Suprapubic skin (tissue), 4 donors: ENCODE measurements at regions not wholly inside any gene's neighbourhood (a gene's known extent, or its start where the extent isn't known, plus 50 kb on each side); places are given as distances from the start of the nearest gene placed in this dataset.

Experiments used
- DNase-seq, 2 donors: peaks; one replicate each; pipeline ENCODE4 v3.0.0-alpha.2; 2019; ENCODE audit warnings: low spot score in 2 of 2
- H3K27ac ChIP-seq: fragments of 200-600 bp; sonication (generic); one replicate; pipeline ENCODE4 v1.5.1; 2019
- H3K27me3 ChIP-seq: fragments of 200-600 bp; sonication (generic); one replicate; pipeline ENCODE4 v1.5.1; 2019
- H3K36me3 ChIP-seq: fragments of 200-600 bp; sonication (generic); one replicate; pipeline ENCODE4 v1.5.1; 2019
- H3K4me1 ChIP-seq: fragments of 200-600 bp; sonication (generic); one replicate; pipeline ENCODE4 v1.5.1; 2019
- H3K4me3 ChIP-seq: fragments of 200-600 bp; sonication (generic); one replicate; pipeline ENCODE4 v1.5.1; 2019; ENCODE audit warnings: mild to moderate bottlenecking
- H3K9me3 ChIP-seq: fragments of 200-600 bp; sonication (generic); one replicate; pipeline ENCODE4 v1.5.1; 2019
- EP300 ChIP-seq: sonication (generic); formaldehyde crosslinking; IDR thresholded peaks from one replicate; pipeline ENCODE4 v1.6.1; 2017; ENCODE audit warnings: antibody characterized with exemption
- POLR2A ChIP-seq, 2 donors: fragments of 450-650 bp; IDR thresholded peaks; one replicate each; pipeline ENCODE4 v1.6.1; 2017; ENCODE audit warnings: antibody characterized with exemption in 2 of 2, mild to moderate bottlenecking in 2 of 2, moderate library complexity in 2 of 2
- POLR2AphosphoS5 ChIP-seq, 3 donors: sonication (generic); formaldehyde crosslinking; IDR thresholded peaks; one replicate each; pipeline ENCODE4 v1.6.1; 2017; ENCODE audit warnings: antibody characterized with exemption in 3 of 3
- WGBS: methylation state at CpG from one replicate; pipeline ENCODE4 v1.1.5; 2018; 5-methylcytosine and 5-hydroxymethylcytosine counted together
- TF ChIP-seq, protein P1 (sequence below), 2 donors: fragments of 200-600 bp in 1 of 2; fragments of 450-650 bp in 1 of 2; sonication (generic) in 1 of 2; IDR thresholded peaks; one replicate each; pipeline ENCODE4 v1.5.1; 2016 to 2019; ENCODE audit warnings: antibody characterized with exemption in 2 of 2, mild to moderate bottlenecking in 1 of 2, moderate library complexity in 1 of 2

DNA sequence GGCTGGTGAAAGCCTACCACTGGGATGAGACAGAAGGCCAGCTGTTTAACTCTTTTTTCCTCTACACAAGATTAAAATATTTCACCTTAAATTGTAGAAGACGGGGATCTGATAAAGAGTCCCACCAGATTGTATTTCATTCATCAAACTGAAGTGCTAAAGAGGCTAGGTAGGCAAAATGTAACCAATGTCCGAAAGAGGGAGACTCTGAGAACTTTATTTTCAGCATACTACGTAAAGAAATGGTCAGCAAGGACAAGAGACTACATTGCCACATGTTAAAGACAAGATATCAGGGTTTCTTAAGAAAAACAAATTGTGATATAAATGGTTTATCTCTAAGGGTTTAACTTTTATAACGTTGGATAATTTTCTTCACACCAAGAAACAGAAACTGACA, 71.6 kb upstream of the INPP4B start:
- DNase-seq: no peak
- no peaks in the 10 kb centered on the region for H3K27me3 ChIP-seq
- H3K4me3 ChIP-seq: no peak overlapping the region
- no peaks in the 10 kb centered on the region for H3K9me3 ChIP-seq
- H3K36me3 ChIP-seq: no peaks in the 10 kb centered on the region
- no peak overlapping the region for H3K27ac ChIP-seq
- H3K4me1 ChIP-seq: no peaks in the 10 kb centered on the region
- WGBS: 87% methylated on average over 4 of the region's 4 CpGs
- no peak for TF ChIP-seq POLR2AphosphoS5 (IDR thresholded peaks at IDR 0.05)
- TF ChIP-seq, protein P1, sequence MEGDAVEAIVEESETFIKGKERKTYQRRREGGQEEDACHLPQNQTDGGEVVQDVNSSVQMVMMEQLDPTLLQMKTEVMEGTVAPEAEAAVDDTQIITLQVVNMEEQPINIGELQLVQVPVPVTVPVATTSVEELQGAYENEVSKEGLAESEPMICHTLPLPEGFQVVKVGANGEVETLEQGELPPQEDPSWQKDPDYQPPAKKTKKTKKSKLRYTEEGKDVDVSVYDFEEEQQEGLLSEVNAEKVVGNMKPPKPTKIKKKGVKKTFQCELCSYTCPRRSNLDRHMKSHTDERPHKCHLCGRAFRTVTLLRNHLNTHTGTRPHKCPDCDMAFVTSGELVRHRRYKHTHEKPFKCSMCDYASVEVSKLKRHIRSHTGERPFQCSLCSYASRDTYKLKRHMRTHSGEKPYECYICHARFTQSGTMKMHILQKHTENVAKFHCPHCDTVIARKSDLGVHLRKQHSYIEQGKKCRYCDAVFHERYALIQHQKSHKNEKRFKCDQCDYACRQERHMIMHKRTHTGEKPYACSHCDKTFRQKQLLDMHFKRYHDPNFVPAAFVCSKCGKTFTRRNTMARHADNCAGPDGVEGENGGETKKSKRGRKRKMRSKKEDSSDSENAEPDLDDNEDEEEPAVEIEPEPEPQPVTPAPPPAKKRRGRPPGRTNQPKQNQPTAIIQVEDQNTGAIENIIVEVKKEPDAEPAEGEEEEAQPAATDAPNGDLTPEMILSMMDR (IDR thresholded peaks at IDR 0.05): no peak
- TF ChIP-seq POLR2A (IDR thresholded peaks at IDR 0.05): no peak
- TF ChIP-seq EP300: no peak

DNA sequence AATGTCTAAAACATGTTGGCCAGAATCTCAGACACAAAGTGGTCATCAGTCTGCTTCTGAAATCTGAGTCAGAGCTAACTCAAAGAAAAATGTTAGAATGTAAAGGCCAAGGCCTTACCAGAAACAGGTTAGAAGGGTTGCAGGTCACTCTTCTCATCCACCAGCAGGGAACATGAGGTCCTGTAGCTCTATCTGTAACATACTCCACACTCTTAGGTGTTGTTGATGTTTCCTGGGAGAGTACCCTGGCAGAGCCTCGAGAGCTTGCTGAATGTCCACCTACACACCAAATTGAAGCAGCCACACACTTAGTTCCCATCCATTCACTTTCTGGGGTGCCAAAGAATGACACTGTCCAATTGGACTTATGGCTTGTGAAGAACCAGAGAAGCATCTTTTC, 76.6 kb upstream of the INPP4B start:
- H3K27me3 ChIP-seq: no peaks in the 10 kb centered on the region
- 87% methylated on average over 1 of the region's 1 CpG for WGBS
- TF ChIP-seq EP300 (no peak), POLR2AphosphoS5 (IDR thresholded peaks at IDR 0.05) (no peak), POLR2A (IDR thresholded peaks at IDR 0.05) (no peak)
- TF ChIP-seq, protein P1 (IDR thresholded peaks at IDR 0.05): no peak
- no peak for DNase-seq
- H3K27ac ChIP-seq: no peak overlapping the region
- no peaks in the 10 kb centered on the region for H3K36me3 ChIP-seq
- no peaks in the 10 kb centered on the region for H3K9me3 ChIP-seq
- H3K4me3 ChIP-seq: no peak overlapping the region
- H3K4me1 ChIP-seq: no peaks in the 10 kb centered on the region

DNA sequence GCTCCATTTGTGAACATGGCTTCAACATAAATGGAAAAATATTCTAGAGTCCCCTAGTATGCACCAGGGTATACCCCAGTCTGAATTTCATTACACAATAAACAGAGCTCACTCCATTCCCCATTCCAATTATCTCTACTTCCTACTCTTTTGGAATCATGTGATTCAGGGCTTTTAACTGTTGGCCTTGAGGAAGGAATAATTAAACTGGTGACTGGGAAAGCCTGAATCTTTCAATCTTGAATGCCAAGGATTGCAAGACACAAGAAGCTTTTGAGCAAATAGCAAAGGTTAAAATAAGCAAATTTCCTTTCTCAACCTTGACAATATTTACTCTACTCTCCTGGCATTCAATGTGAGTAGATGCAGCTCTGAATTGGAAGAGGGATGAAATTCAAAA, 77.5 kb upstream of the INPP4B start:
- no peak for TF ChIP-seq POLR2A (IDR thresholded peaks at IDR 0.05)
- no peak for TF ChIP-seq EP300
- TF ChIP-seq, protein P1 (IDR thresholded peaks at IDR 0.05): no peak
- no peak for TF ChIP-seq POLR2AphosphoS5 (IDR thresholded peaks at IDR 0.05)
- H3K27ac ChIP-seq: no peak overlapping the region
- no peaks in the 10 kb centered on the region for H3K36me3 ChIP-seq
- H3K4me1 ChIP-seq: no peaks in the 10 kb centered on the region
- H3K27me3 ChIP-seq: no peaks in the 10 kb centered on the region
- no peaks in the 10 kb centered on the region for H3K9me3 ChIP-seq
- H3K4me3 ChIP-seq: no peak overlapping the region
- DNase-seq: no peak

DNA sequence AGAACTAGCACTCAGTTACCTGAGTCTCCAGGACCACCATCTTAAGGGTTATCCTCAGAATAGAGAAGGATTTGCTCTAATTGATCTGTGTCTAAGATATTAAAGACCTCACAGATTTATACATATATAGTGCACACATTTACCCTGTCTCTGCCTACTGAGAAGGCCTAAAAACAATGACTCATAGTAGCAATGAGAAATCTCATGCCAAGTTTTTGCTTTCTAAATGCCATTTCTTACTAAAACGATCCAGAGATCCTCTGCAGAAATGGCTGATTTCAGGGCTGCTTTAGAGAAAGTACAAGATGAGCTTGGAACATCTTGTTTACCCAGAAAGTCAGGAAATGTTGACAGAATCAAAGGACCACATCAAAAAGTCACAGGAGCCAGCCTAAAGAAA, 79.1 kb upstream of the INPP4B start:
- H3K4me1 ChIP-seq: no peaks in the 10 kb centered on the region
- H3K27ac ChIP-seq: no peak overlapping the region
- TF ChIP-seq POLR2AphosphoS5 (IDR thresholded peaks at IDR 0.05) (no peak), POLR2A (IDR thresholded peaks at IDR 0.05) (no peak), EP300 (no peak)
- TF ChIP-seq, protein P1 (IDR thresholded peaks at IDR 0.05): no peak
- WGBS: 38% methylated on average over 1 of the region's 1 CpG
- H3K4me3 ChIP-seq: no peak overlapping the region
- DNase-seq: no peak
- no peaks in the 10 kb centered on the region for H3K27me3 ChIP-seq
- no peaks in the 10 kb centered on the region for H3K36me3 ChIP-seq
- H3K9me3 ChIP-seq: no peaks in the 10 kb centered on the region

DNA sequence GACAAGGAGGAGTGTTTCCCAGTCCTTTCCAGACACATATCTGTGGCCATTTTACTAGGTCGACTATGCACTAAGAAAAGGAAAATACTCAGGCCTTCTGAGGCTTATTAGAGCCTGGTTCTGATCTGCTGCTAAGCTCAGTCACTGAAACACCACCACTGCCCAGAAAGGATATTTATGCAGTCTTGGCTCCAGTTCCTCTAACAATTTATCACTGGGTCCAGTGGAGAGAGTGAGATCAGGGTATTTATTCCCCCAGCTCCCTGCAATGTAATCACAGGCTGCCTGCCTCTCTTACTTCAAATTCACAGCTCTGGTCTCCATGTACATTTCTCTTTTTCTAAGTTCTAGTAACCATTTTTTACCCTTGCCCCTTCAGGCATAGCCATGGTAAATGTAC, 81.6 kb upstream of the INPP4B start:
- Histone ChIP-seq H3K9me3 (no peaks in the 10 kb centered on the region), H3K4me1 (no peaks in the 10 kb centered on the region), H3K27me3 (no peaks in the 10 kb centered on the region), H3K27ac (no peak overlapping the region), H3K4me3 (no peak overlapping the region), H3K36me3 (no peaks in the 10 kb centered on the region)
- TF ChIP-seq POLR2A (IDR thresholded peaks at IDR 0.05): no peak
- DNase-seq: no peak
- WGBS: 41% methylated on average over 1 of the region's 1 CpG

DNA sequence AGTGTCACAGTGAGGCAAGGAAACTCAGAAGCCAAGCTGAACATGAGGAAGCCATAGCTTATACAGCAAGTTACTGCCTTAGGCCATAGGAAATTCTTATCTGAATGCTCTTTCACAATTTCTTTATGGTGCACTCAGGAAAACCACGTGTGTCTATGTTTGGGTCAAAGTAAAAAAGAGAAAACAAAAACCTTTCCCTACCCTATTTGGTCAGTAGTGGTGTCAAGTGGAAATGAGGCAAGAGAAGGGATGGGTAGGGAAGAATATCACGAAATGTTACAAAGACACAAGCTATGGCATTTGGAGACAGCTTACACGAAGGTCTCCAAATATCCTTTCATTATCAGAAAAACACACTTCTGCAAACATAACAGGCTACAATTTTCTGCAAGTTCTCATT, 83.4 kb upstream of the INPP4B start:
- H3K36me3 ChIP-seq: no peaks in the 10 kb centered on the region
- WGBS: 56% methylated on average over 3 of the region's 3 CpGs
- H3K9me3 ChIP-seq: no peaks in the 10 kb centered on the region
- H3K4me3 ChIP-seq: no peak overlapping the region
- DNase-seq: no peak
- no peaks in the 10 kb centered on the region for H3K4me1 ChIP-seq
- H3K27ac ChIP-seq: no peak overlapping the region
- no peak for TF ChIP-seq POLR2AphosphoS5 (IDR thresholded peaks at IDR 0.05)
- no peak for TF ChIP-seq EP300
- TF ChIP-seq POLR2A (IDR thresholded peaks at IDR 0.05): no peak
- TF ChIP-seq, protein P1 (IDR thresholded peaks at IDR 0.05): no peak
- no peaks in the 10 kb centered on the region for H3K27me3 ChIP-seq
